ENCODE measurements at regions not wholly inside any gene's neighbourhood (a gene's known extent, or its start where the extent isn't known, plus 50 kb on each side); places are given as distances from the start of the nearest gene placed in this dataset.
"Not testable (repeated sequence)": the region's sequence is repeated elsewhere in the genome, so short reads cannot be mapped to it uniquely, and the experiment has no call there.

DNA sequence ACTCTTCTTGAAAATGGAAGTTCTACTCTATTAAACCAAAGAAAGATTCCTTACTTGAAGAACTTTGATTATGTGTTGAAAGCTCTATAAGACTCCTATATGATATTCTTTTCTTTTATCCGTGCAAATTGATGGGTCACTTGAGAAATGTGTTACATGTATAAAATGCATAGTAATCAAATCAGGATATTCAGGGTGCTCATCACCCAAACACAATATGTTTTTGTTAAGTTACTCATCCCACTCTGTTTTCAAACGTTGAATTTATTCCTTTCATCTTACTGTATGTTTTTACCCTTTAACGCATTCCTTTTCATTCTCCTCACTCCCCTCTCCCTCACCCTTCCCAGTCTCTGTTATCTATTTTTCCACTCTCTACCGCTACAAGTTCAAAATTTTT lies 305.5 kb upstream of the KYNU start:
- DNase-seq: no peak

DNA sequence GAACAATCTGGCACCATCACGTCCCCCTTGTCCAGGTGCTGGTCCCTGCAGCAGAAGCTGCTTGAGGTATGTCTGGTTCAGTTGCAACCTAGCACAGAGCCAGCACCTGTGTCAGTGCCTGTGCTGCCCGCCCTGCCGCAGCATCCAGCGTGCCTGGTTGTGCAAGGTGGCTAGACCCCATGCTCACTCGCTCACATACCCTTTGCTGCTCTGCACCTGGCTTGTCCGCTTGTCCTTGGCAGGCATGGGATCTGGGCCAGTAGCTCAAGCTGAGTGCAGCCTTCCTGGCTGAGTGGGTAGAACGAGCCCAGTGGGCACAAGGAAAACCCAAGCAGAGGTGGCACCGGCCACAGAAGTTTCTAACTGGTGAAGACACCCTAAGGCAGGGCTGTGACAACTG lies 314.6 kb upstream of the KYNU start:
- no peak for DNase-seq

DNA sequence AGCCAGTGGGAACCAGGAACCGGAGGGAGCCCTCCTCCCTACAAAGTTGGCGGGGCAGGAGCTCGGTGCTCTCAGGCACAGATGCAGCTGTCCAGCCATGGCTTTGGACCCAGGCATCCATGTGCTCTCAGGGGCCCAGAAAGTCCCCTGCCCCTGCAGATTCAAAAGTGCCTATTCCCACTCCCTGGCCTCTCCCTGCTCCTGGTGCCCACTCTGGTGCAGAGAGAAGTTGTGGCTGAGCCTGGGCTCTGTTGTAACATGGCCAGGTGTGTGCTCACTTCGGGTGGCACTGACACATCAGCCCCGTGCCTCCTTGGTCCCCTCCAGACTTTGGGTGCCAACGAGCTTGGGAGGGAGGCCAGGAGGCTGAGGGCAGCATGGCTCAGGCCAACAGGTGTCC lies 315.8 kb upstream of the KYNU start:
- DNase-seq: no peak

DNA sequence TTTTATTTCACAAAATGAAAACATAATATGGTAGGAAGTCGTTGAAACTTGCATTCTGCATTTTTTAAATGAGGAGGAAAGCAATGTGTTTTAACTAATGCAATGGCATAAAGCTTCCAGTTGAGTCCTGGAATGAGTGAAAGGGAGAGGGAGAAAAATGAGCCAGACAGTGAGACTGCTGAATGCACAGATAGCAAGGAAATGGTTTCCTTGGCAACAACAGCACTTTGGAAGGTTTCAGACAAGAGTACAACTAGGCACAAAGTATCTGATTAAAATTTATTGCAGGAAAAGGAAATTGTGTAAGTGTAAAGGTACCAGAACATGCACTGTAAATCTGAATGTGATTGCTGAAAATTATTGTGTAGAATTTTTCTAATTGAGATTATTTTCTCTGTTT lies 320.1 kb upstream of the KYNU start:
- DNase-seq: no peak

DNA sequence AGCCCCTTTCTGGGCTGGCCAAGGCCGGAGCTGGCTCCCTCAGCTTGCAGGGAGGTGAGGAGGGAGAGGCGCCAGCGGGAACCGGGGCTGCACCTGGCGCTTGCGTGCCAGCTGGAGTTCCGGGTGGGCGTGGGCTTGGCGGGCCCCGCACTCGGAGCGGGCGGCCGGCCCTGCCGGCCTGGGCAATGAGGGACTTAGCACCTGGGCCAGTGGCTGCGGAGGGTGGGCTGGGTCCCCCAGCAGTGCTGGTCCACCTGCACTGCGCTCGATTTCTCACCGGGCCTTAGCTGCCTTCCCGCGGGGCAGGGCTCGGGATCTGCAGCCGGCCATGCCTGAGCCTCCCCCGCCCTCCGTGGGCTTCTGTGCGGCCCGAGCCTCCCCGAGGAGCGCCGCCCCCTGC lies 331.5 kb upstream of the KYNU start:
- DNase-seq: not testable (repeated sequence)

DNA sequence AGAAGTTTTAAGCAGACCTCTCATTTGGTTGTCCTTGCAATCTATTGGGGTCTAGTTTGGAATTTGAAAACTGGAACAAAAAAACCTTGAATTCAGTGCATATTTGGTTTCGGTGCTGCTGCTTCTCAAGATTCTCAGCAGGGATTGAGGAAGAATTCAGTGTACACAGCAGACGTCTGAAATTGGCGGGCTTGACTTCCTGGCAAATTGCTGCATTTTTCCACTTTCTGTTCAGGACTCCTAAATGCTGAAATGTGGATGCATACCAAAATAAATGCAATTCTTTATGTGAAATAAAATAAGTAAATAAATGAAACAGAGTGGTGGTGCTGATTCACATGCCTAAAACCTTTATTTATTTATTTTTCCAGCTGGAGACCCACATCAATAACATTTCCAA lies 332.4 kb upstream of the KYNU start:
- peak; percentile 7 for DNase-seq

DNA sequence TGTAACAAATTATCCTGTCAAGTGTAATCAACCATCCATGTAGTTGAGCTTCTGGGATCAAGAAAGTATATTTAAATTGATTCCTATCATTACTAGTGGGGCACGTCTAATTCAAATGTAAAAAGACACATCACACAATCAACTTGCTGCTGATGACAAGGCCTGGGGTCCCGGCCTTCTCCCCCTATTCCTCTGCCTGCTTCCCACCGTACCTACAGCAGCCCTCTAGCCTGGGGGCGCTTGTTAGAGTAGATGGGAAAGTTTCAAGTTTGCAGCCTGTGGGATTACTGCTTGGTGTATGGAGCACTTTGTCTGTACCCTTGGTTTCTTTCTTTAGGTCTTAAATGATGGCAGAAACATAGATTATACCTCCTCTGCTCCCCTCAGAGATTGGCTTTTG lies 333.3 kb upstream of the KYNU start:
- no peak for DNase-seq

DNA sequence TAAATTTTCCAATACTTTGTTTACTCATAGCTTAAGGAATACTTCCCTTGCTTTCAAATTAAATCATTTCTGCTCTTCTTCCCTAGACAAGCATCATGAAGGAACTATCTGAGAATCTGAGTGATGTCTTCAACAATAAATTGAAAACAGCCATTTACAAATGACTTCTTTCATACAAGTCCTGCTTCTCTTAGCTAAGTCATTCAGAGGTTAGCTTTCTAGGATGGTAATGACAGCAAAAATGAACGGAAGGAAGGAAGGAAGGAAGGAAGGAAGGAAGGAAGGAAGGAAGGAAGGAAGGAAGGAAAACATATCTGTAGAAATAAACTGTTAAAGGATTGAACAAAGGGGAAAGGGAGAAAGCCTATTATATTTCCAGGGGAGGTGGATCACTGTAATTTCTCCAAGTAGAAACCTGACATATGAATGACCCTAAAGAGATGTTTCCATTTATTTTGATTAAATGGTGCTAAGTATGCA lies 335.0 kb upstream of the KYNU start:
- DNase-seq: no peak

DNA sequence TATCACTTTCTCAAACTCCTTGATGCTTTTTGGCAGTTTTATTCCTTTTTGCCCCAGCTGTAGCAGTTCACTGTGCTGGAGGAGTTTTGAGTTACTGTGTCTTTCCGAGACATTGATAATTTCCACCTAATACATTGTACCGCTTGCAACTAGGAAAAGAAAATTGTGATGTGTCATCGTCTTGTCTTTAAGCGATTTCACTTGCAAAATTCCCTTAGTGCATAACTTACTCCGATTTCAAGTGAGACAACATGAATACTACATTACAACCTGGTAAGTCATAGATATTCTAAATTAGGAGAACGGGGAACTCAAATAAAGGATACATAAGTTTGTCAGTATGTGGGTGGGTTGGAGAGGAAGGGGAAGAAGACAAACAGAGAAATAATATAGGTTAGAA lies 340.5 kb upstream of the KYNU start:
- no peak for DNase-seq

DNA sequence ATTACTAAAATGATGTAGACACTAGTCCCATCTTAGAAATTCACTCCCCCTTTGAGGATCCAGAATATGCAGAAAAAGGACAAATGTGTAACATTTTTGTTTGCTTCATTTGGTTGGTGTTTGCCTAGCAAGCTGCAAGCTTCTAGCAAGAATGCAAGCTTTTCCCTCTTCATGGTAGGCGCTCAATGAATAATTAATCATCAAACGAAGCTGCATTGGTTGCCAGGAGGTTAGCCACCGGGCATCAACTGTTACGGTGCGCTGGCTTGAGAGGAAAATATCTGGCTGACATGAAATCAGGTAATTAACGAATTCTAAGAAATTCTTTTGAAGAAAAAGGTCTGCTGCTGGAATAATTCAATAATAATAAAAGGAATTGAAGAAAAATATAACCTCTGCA lies 341.0 kb upstream of the KYNU start:
- DNase-seq: no peak

DNA sequence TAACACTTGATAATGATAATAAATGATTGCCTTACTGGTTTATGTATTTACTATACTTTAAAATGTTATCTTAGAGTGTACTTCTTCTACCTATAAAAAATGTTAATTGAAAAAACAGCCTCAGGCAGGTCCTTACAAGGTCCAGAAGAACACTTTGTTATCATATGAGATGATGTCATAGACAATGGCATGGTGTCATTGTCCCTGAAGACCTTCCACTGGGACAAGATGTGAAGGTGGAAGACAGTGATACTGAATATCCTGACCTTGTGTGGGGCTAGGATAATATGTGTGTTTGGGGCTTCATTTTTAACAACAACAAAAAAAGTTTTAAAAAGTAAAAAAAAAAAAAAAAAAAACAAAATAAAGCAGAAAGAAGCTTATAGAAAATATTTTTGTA lies 342.2 kb upstream of the KYNU start:
- no peak for DNase-seq

DNA sequence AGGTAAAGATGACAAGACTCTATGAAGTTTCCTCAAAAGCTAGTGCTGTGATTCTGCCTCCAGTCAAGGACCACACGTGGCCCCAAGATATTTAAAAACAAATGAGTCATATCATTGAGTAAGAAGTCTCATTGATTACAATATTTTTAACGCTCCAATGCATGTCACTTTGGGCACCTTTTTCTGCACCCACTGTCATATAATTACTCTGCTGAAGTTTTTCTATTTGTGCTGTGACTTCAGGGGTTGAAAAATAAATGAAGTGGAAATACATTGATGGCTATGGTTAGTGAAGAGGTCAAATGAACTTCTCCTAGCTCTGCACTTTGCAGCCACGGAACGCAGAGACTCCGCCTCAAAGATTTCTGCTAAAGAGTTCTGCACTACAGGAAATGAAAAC lies 344.3 kb upstream of the KYNU start:
- no peak for DNase-seq

DNA sequence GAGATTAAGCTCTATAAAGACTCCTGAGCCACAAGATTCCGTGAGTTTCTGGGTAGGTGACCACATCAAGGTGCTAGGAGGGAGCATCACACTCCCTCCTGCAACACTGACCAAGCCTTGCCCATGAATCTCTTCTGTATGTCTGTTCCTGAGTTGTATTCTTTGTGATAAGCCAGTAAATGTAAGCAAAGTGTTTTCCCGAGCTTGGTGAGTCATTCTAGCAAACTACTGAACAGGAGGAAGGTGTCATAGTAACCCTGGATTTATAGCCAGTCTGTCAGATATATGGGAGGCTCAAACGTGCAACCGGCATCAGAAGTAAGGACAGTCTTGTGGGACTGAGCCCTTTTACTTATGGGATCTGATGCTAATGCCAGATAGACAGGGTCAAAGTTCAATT lies 346.1 kb upstream of the KYNU start:
- DNase-seq: no peak

DNA sequence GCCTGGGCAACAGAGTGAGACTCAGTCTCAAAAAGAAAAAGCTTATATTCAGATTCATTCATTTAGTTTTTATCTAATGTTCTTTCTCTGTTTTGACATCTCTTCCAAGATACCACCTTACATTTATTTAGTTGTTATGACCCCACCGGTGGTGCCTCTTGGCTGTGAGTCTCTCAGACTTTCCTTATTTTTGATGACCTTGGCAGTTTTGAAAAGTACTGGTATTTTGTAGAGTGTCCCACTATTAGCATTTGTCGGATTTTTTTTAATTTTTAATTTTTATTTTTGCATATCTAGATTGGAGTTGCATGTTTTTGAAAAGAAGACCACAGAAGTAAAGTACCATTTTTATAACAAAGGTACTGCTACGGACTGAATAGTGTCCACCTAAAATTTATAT lies 351.7 kb upstream of the KYNU start:
- DNase-seq: no peak

DNA sequence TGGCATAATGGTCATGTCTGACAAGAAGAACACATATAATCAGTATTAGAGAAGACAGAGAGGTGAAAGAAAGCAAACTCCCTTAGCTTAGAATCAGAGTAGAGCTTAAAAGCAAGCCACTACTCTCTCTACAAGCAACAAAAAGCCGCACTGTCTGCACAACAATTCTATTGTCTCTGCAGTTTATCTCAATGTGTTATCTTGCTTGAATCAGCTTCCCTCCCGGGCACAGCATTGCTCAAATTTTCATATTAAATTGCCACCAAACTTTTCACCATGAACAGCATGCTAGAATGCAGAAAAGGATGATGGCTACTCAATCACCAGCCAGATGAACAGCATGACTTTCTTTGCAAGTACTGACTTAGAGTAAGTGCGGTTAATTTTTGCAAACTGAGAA lies 356.0 kb upstream of the KYNU start:
- DNase-seq: no peak

DNA sequence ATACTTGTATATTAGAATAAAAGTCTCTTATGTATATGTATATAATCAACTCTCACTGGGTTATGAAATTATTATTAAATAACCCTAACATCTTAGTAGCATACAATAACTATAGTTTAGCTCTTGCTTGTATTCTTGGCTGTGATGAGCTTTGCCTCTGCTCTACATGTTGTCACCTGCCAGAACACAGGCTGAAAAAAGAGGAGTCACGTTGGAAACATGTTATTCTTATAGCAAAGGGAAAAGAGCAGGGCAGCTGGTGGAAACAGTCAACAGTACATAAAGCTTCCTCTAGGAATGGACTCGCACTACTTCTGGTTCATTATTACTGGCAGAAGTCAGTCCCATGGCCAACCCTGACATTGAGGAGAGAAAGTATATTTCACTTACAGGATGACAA lies 362.0 kb upstream of the KYNU start:
- DNase-seq: no peak

DNA sequence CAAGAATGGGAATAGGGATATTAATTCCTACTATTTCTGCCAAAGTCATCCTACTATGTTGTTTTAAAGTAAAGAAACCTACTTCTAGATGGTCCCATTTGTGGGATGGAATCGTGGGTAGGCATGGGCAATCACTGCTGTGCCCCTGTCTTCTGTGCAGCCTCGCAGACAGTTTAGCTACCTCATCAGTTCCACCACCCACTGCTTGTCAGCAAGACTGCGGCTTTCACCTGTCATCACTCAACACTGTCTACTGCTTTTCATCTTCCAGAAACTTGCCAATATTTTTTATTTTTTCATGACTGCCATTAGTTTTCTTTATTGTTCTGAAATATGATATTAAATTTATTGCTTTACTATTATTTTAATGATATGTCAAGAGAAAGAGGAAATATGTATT lies 368.1 kb upstream of the KYNU start:
- DNase-seq: no peak

DNA sequence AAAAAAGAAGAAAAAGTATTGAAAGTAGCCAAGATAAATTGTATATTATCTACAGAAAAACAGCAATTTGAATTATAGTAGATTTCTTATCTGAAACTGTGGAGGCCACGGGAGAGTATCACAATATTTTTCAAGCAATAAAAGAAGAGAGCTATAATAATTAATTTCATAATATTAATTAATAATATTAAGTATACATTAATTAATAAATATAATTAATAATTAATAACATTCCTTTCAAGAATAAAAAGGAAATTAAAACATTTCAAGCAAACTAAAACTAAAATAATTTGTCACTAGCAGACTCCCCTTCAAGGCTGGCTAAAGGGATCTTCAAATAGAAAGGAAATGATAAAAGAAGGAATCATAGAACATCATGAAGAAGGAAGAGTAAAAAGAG lies 372.7 kb upstream of the KYNU start:
- no peak for DNase-seq

DNA sequence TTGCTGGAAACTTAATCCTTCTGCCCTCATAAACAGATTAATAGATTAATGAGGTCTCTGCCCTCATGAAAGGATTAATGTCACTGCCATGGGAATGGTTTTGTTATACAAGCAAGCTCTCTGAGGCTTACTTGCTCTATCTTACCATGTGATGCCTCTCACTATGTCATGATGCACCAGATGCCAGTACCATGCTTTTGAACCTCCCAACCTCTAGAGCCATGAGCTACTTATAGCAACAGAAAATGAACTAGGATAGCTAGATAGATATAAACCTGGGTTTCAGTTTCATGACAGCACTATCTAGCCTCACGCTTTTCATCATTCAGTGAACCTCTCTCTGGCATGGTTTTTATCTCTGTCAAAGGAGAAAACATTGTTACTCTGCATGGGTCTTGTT lies 371.6 kb upstream of the LRP1B start:
- DNase-seq: no peak

DNA sequence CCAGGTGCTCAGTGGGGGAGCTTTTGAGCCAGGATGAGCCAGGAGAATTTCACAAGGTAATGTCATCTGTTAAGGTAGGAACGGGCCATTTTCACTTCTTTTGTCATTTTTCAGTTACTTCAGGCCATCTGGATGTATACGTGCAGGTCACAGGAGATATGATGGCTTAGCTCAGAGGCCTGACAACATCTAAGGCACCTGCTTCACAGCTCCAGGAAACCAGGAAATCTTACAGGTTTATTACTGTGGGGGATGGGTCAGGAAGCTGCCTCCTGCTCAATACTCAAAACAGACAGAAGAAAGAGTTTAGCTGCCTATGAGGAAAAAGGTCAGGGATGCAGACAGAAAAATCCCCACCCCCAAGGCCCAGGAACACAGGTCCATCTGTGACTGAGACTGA lies 364.3 kb upstream of the LRP1B start:
- no peak for DNase-seq

DNA sequence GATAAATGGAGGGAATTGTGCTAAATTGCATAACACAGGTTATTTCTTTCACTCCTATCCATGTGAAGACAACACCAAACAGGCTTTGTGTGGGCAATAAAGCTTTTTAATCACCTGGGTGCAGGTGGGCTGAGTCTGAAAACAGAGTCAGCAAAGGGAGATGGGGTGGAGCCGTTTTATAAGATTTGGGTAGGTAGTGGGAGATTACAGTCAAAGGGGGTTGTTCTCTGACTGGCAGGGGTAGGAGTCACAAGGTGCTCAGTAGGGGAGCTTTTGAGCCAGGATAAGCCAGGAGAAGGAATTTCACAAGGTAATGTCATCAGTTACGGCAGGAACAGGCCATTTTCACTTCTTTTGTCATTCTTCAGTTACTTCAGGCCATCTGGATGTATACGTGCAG lies 358.8 kb upstream of the LRP1B start:
- not testable (repeated sequence) for DNase-seq

DNA sequence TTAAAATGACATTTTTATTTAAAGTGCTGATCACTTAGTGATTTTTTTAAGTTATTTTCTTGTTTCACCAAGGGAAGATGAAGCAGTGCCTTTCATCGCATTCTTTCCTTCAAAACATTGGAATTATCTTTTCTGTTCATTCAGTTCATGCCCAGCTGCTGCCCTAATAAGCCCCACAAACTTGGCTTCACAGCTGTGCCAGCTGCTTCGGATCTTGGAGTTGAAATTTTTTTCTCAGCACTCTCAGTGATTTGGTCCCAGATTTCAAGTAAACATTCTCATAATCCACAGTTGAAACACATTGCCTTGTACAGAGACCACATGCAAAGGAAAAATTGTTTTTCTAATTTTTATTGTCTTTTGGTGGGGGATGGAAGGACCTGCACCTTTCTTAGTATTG lies 353.3 kb upstream of the LRP1B start:
- no peak for DNase-seq

DNA sequence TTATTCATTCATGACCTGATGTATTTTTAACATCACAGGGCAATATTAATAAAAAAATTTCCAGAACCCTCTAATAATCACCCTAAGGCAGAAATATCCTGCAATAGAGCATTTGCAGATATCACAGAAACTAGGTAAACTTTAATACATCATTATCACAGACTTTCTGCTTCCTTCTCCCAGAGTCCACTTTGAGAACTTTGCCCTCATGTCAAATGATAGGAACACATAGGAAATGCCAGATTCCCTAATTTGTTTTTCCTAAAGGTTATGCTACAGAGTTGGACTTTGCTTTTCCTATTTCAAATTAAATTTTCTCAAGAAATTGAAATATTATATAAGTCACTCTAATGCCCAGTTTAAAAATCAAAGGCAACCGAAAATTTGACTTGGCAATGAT lies 352.8 kb upstream of the LRP1B start:
- DNase-seq: no peak

DNA sequence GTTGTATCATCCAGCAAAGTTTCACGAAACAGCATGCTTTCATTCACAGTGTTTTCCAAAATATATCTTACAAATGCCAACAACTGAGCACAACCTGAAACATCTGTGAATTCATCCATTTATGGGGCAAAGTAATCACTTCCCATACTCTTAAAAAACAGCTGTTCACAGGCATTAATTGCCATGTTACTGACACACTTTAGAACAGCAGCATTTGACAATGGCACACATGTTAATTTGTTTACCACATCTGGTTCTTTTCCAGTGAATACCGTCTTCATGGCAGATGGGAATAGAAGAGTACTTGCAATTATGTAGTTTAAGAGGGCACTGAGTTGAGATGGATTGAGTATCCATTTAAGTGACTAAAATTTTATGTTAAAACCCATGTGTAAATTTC lies 347.4 kb upstream of the LRP1B start:
- peak; percentile 14 for DNase-seq

DNA sequence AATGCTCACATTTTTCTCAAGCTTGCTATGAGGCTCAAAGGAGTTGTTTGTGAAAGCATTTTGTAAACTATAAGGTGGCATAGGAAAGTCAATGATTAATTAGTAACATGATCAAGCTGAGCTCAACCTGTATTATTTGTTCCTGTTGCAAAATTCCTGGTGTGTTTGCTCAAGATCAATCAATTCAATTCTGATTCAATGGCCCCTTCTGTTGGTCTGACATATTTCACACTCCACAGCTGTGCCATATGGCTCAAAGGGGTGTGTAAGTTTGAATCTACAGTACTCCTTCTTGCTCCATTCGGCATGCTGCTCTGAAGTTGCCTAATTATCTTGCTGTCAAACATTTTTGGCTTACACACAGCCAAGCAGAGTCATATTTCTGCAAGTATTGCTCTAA lies 341.6 kb upstream of the LRP1B start:
- no peak for DNase-seq

DNA sequence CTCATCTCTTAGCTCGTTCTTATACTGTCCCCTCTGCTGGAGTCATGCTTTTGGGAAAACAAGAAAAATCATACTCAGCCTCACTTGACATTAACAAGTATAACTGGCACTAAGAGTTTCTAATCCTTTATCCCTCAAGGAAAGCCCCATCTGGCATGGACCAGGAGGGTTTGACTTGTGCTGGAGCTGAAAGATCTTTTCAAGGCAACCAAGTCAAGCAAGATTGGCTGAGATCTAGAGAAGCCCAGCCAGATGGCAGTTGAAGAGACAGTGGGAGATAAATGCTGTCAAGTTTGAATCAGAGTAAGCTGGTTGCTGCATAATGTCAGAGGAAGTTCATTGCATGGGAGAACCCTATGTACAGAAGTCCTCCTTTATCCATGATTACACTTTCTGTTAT lies 336.5 kb upstream of the LRP1B start:
- DNase-seq: no peak
